BJ (cell line): ENCODE measurements at regions not wholly inside any gene's neighbourhood (a gene's known extent, or its start where the extent isn't known, plus 50 kb on each side); places are given as distances from the start of the nearest gene placed in this dataset.

Source experiments
- CTCF ChIA-PET: fragments of 350-600 bp; formaldehyde crosslinking; extraction: SDS; loops from one replicate; lab custom pipeline; 2021; ENCODE audit warnings: antibody characterized with exemption, inconsistent platforms; lab: Yijun Ruan, JAX
- POLR2A ChIA-PET: fragments of 300-600 bp; sonication (Branson Sonifier 250); formaldehyde crosslinking; extraction: SDS; loops from one replicate; lab custom pipeline; 2021; ENCODE audit warnings: antibody characterized with exemption; lab: Charles Lee
- DNase-seq: peaks from one replicate; pipeline ENCODE4 v3.0.0-alpha.2; 2011; ENCODE audit warnings: low read depth
- H3K27me3 ChIP-seq: 2 replicates; pipeline ENCODE4 v1.6.0; 2011; ENCODE audit warnings: low read length; ENCODE audit not compliant: control insufficient read depth, insufficient read depth
- H3K36me3 ChIP-seq: 2 replicates; pipeline ENCODE4 v1.5.1; 2011; ENCODE audit warnings: low read length; ENCODE audit not compliant: control insufficient read depth, insufficient read depth
- H3K4me3 ChIP-seq: 2 replicates; pipeline ENCODE4 v1.5.1; 2011; ENCODE audit warnings: low read depth, mild to moderate bottlenecking, control low read depth, low read length
- CTCF ChIP-seq: IDR thresholded peaks from 2 replicates; pipeline ENCODE4 v1.5.1; 2011; ENCODE audit warnings: low read depth, mild to moderate bottlenecking, control low read depth, inconsistent platforms, low read length, moderate library complexity; ENCODE audit not compliant: insufficient read depth

GRCh38 chr6:104579310-104579863 lies 280.3 kb downstream of the HACE1 start:
- Histone ChIP-seq H3K36me3 (no peaks in the 10 kb centered on the region), H3K27me3 (no peaks in the 10 kb centered on the region), H3K4me3 (no peak overlapping the region)
- ChIA-PET POLR2A (no interaction called here), CTCF (no interaction called here)
- no peak for TF ChIP-seq CTCF
- DNase-seq = no peak

- POLR2A ChIA-PET = no interaction called here
- H3K36me3 ChIP-seq = no peaks in the 10 kb centered on the region
- no peak for DNase-seq
- CTCF ChIA-PET = no interaction called here
- no peak overlapping the region for H3K4me3 ChIP-seq
- no peaks in the 10 kb centered on the region for H3K27me3 ChIP-seq
- TF ChIP-seq CTCF = no peak
These were observed 284.2 kb downstream of the HACE1 start for GRCh38 chr6:104575536-104575935.

- DNase-seq = no peak
- H3K36me3 ChIP-seq = no peaks in the 10 kb centered on the region
- ChIA-PET CTCF (no interaction called here), POLR2A (no interaction called here)
- H3K27me3 ChIP-seq = no peaks in the 10 kb centered on the region
- H3K4me3 ChIP-seq = no peak overlapping the region
- TF ChIP-seq CTCF = no peak
These were observed 285.5 kb downstream of the HACE1 start for GRCh38 chr6:104574135-104574750.

- Histone ChIP-seq H3K36me3 (no peaks in the 10 kb centered on the region), H3K4me3 (no peak overlapping the region), H3K27me3 (no peaks in the 10 kb centered on the region)
- DNase-seq = no peak
- ChIA-PET CTCF (no interaction called here), POLR2A (no interaction called here)
- TF ChIP-seq CTCF = no peak
These were observed 286.4 kb downstream of the HACE1 start for GRCh38 chr6:104573350-104573749.

GRCh38 chr6:104572901-104573300 lies 286.8 kb downstream of the HACE1 start:
- DNase-seq = no peak
- no peak for TF ChIP-seq CTCF
- Histone ChIP-seq H3K36me3 (no peaks in the 10 kb centered on the region), H3K4me3 (no peak overlapping the region), H3K27me3 (no peaks in the 10 kb centered on the region)
- POLR2A ChIA-PET = no interaction called here
- CTCF ChIA-PET = interaction anchor here (0.8 kb wide), 1 partner anchor 21 kb away, joined by 5 read pairs; no protein-coding TSS in a partner anchor
